ENCODE measurements at regions not wholly inside any gene's neighbourhood (a gene's known extent, or its start where the extent isn't known, plus 50 kb on each side); places are given as distances from the start of the nearest gene placed in this dataset.

- DNase-seq (ENCODE audit: low read depth): no peak
These were observed 337.0 kb downstream of the PTEN start for GRCh38 chr10:88200312-88201032.

- peak; percentile 20 for DNase-seq (ENCODE audit: low read depth)
These were observed 342.5 kb downstream of the PTEN start for GRCh38 chr10:88205842-88206446.

- peak; percentile 26 for DNase-seq (ENCODE audit: low read depth)
These were observed 343.7 kb downstream of the PTEN start for GRCh38 chr10:88207121-88207546.

- DNase-seq (ENCODE audit: low read depth): no peak
These were observed 345.8 kb downstream of the PTEN start for GRCh38 chr10:88209231-88209630.

DNA sequence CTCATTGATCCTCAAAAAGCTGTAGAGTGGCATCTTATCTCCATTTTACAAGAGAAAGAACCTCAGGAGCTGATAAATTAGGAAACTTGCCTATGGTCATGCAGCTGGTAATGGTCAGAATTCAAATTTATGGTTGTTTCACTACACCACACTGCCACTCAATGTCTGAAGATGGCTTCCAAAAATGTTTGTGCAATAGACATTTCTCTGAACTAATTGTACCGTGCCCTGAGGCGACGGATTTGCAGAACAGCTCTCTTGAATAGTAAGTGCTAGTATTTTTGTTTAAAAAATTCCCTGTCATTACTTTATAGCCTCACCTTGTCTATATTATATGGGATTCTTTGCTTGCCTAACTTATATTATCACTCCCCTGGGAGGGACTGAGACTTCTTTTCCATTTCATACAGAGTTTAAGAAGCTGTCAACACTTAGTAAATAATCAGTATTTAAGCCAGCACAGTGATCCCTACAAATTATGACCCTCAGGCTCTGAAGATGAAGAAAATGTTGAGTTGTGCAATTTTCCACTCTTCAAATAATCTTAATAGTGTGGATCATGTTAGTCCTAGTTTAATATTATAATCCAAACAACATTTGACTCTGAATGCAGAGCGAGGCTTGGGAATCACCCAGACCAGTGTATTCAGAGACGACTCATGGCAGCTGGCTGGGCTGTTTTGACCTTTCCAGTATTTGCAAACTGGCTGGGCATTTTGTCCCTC, 346.6 kb downstream of the PTEN start:
- peak; percentile 81 for DNase-seq (ENCODE audit: low read depth)

DNA sequence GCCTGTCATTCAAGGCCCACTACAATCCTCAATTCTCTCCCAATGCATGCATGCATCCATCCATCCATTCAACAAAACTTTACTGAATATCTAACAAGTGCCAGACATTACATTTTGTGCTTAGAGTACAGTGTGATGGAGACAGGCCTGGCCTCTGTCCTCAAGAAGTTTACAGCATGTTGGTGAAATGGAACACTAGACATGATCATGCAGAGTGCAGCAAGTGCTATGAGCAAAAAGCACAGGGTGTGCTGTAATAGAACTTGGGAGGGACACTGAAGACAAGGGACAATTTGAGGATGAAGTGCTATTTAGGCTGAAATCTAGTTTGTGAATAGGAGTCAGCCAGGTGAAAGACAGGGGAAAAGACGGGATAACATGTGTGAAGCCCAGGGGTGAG, 347.8 kb downstream of the PTEN start:
- no peak for DNase-seq (ENCODE audit: low read depth)

GRCh38 chr10:88212069-88212468, 348.6 kb downstream of the PTEN start:
- DNase-seq (ENCODE audit: low read depth): no peak

GRCh38 chr10:88213065-88213605, 349.7 kb downstream of the PTEN start:
- no peak for DNase-seq (ENCODE audit: low read depth)

- no peak for DNase-seq (ENCODE audit: low read depth)
These were observed 353.6 kb downstream of the PTEN start for GRCh38 chr10:88216976-88217375.

DNA sequence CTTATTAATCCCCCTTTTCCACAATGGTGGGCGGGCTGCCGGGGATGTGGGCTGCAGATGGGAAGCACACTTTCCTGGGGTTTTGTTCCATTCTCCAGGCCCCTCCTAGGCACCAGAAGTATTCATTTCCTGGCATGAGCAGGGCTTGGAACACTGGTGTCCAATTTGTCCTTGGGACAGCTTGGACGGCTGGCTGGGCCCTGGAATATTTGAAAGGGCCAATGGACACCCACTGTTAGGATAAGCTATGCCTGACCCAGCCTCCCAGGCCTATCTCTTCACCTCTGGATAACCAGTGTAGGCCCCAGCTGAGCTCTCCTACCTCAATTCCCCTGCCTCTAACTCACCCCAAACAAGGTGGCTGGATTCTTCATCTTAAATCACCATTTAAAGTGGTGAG, 354.9 kb downstream of the PTEN start:
- no peak for DNase-seq (ENCODE audit: low read depth)

DNA sequence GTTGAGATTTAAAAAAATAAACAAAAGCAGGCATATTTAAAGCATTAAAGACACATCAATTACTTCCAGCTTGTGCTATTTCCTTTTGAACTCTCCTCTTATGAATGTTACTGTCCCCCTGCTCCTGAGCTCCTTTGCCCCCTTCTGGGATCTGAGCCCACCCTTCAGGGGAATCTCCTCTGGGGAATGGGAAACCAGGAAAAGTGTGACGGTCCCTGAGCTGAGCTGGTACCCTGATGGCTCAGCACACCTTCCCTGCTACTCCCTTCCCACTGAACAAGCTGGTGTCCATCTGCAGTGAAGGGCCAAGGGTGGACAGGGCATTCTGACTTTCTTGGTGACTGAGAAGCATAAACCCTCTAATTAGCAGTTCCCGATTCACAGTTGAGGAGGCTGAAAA, 356.3 kb downstream of the PTEN start:
- no peak for DNase-seq (ENCODE audit: low read depth)

GRCh38 chr10:88221010-88221973, 357.9 kb downstream of the PTEN start:
- no peak for DNase-seq (ENCODE audit: low read depth)

GRCh38 chr10:88222881-88223280, 359.5 kb downstream of the PTEN start:
- no peak for DNase-seq (ENCODE audit: low read depth)
